Caco-2 (cell line): ENCODE measurements at regions not wholly inside any gene's neighbourhood (a gene's known extent, or its start where the extent isn't known, plus 50 kb on each side); places are given as distances from the start of the nearest gene placed in this dataset.

Source experiments
- BruUV-seq: library from RNA; stranded (reverse); fragments of 400-500 nt; replicated peaks from 2 replicates; lab custom pipeline; 2021; lab: Mats Ljungman, UMichigan
- CTCF ChIA-PET: fragments of 300-600 bp; sonication (Branson Sonifier 250); formaldehyde crosslinking; loops from one replicate; lab custom pipeline; 2022; ENCODE audit warnings: antibody characterized with exemption; lab: Charles Lee
- POLR2A ChIA-PET: fragments of 300-600 bp; sonication (Branson Sonifier 250); formaldehyde crosslinking; loops from one replicate; lab custom pipeline; 2022; ENCODE audit warnings: antibody characterized with exemption; lab: Charles Lee
- DNase-seq, 2 experiments: peaks; one replicate each; pipeline versions ENCODE4 v3.0.0 to v3.0.0-alpha.2; 2020 to 2022
- H3K27me3 ChIP-seq: replicated peaks from 2 replicates; pipeline ENCODE4 v1.6.0; 2011; ENCODE audit warnings: low read length; ENCODE audit not compliant: control insufficient read depth, insufficient read depth
- H3K36me3 ChIP-seq: 2 replicates; pipeline ENCODE4 v1.5.1; 2011; ENCODE audit warnings: low read length; ENCODE audit not compliant: control insufficient read depth, insufficient read depth
- H3K4me1 ChIP-seq: fragments of 250-450 bp; sonication (Bioruptor Pico); 2 replicates; pipeline ENCODE4 v1.5.1; 2020; ENCODE audit warnings: mild to moderate bottlenecking
- H3K4me3 ChIP-seq: 2 replicates; pipeline ENCODE4 v1.5.1; 2011; ENCODE audit warnings: low read depth, mild to moderate bottlenecking, control low read depth, low read length
- H3K9me3 ChIP-seq: fragments of 250-450 bp; sonication (Bioruptor Pico); 2 replicates; pipeline ENCODE4 v1.5.1; 2020; ENCODE audit warnings: mild to moderate bottlenecking, moderate library complexity
- H3K27ac Mint-ChIP-seq: one replicate; pipeline ENCODE4 v1.8.0; 2022; ENCODE audit warnings: mixed read lengths; ENCODE audit not compliant: unreplicated experiment
- H3K27me3 Mint-ChIP-seq: one replicate; pipeline ENCODE4 v1.8.0; 2022; ENCODE audit warnings: mixed read lengths; ENCODE audit not compliant: insufficient read depth, unreplicated experiment
- H3K36me3 Mint-ChIP-seq: one replicate; pipeline ENCODE4 v1.8.0; 2022; ENCODE audit warnings: mild to moderate bottlenecking, mixed read lengths; ENCODE audit not compliant: insufficient read depth, unreplicated experiment
- H3K4me1 Mint-ChIP-seq: one replicate; pipeline ENCODE4 v1.8.0; 2022; ENCODE audit warnings: low read depth, mixed read lengths; ENCODE audit not compliant: unreplicated experiment
- H3K4me3 Mint-ChIP-seq: one replicate; pipeline ENCODE4 v1.8.0; 2022; ENCODE audit warnings: mild to moderate bottlenecking, moderate library complexity, mixed read lengths; ENCODE audit not compliant: unreplicated experiment
- H3K9me3 Mint-ChIP-seq: one replicate; pipeline ENCODE4 v1.8.0; 2022; ENCODE audit warnings: mixed read lengths; ENCODE audit not compliant: unreplicated experiment
- intact Hi-C: fragments of 100-400 bp; cut with micrococcal nuclease; formaldehyde crosslinking; loops from one replicate; pipeline ENCODE4 v1.10.0; 2022; ENCODE audit not compliant: unreplicated experiment
- TF ChIP-seq, protein P1 (sequence below), 2 experiments: fragments of 200-600 bp in 1 of 2; IDR thresholded peaks; 1 replicate in 1 of 2; 2 replicates in 1 of 2; pipeline versions ENCODE4 v1.5.1 to v1.8.0; 2011 to 2022; ENCODE audit warnings: antibody characterized with exemption in 1 of 2, control low read depth in 1 of 2, inconsistent platforms in 1 of 2, low read depth in 1 of 2, low read length in 1 of 2, mild to moderate bottlenecking in 1 of 2, moderate library complexity in 1 of 2; ENCODE audit not compliant: insufficient read depth in 1 of 2, severe bottlenecking in 1 of 2, unreplicated experiment in 1 of 2

GRCh38 chr16:66035096-66035495 is 331.4 kb upstream of the CDH5 start:
- ChIA-PET POLR2A (no interaction called here), CTCF (no interaction called here)
- Histone ChIP-seq H3K36me3 (no peaks in the 10 kb centered on the region), H3K4me1 (no peaks in the 10 kb centered on the region), H3K27me3 (no peaks in the 10 kb centered on the region), H3K9me3 (no peaks in the 10 kb centered on the region), H3K4me3 (no peak overlapping the region)
- DNase-seq = no peak
- BruUV-seq = no TSS peak
- Mint-ChIP-seq H3K36me3 (no peaks in the 10 kb centered on the region), H3K27ac (no peak overlapping the region), H3K27me3 (peaks cover 14% of the 10 kb centered on the region), H3K4me3 (no peak overlapping the region), H3K9me3 (no peaks in the 10 kb centered on the region), H3K4me1 (no peaks in the 10 kb centered on the region)
- TF ChIP-seq, protein P1, sequence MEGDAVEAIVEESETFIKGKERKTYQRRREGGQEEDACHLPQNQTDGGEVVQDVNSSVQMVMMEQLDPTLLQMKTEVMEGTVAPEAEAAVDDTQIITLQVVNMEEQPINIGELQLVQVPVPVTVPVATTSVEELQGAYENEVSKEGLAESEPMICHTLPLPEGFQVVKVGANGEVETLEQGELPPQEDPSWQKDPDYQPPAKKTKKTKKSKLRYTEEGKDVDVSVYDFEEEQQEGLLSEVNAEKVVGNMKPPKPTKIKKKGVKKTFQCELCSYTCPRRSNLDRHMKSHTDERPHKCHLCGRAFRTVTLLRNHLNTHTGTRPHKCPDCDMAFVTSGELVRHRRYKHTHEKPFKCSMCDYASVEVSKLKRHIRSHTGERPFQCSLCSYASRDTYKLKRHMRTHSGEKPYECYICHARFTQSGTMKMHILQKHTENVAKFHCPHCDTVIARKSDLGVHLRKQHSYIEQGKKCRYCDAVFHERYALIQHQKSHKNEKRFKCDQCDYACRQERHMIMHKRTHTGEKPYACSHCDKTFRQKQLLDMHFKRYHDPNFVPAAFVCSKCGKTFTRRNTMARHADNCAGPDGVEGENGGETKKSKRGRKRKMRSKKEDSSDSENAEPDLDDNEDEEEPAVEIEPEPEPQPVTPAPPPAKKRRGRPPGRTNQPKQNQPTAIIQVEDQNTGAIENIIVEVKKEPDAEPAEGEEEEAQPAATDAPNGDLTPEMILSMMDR (IDR thresholded peaks at IDR 0.05; ENCODE audit: insufficient read depth in 1 of 2, low read depth in 1 of 2, low read length in 1 of 2, severe bottlenecking in 1 of 2, unreplicated experiment in 1 of 2) = no peak
- intact Hi-C loops = no loop called here

DNA sequence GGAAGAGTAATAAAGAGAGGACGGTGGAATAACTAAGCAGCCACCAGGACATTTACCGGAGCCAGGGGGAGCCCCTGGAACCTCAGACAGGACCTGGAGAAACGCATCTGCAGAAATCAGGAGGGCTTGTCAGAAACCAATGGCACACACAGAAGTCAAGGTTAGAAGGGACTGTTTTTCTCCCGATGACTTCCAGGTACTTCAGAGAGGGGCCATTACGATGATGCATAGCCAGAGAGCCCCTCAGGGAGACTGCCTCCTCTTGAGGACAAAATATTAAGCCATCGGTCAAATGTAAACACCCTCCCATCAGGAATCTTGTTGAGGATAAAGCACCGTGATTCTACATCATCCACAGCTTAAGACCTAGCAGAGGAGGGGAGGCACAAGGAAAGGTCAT is 333.6 kb upstream of the CDH5 start:
- Histone ChIP-seq H3K4me1 (no peaks in the 10 kb centered on the region), H3K27me3 (no peaks in the 10 kb centered on the region), H3K9me3 (no peaks in the 10 kb centered on the region), H3K36me3 (no peaks in the 10 kb centered on the region), H3K4me3 (no peak overlapping the region)
- Mint-ChIP-seq H3K36me3 (no peaks in the 10 kb centered on the region), H3K27me3 (peaks cover 13% of the 10 kb centered on the region), H3K4me3 (no peak overlapping the region), H3K27ac (no peak overlapping the region), H3K9me3 (no peaks in the 10 kb centered on the region), H3K4me1 (no peaks in the 10 kb centered on the region)
- intact Hi-C loops = no loop called here
- DNase-seq = no peak
- TF ChIP-seq, protein P1 (IDR thresholded peaks at IDR 0.05; ENCODE audit: insufficient read depth in 1 of 2, low read depth in 1 of 2, low read length in 1 of 2, severe bottlenecking in 1 of 2, unreplicated experiment in 1 of 2) = no peak
- BruUV-seq = no TSS peak
- CTCF ChIA-PET = no interaction called here
- POLR2A ChIA-PET = no interaction called here

GRCh38 chr16:66030036-66030435 is 336.5 kb upstream of the CDH5 start:
- POLR2A ChIA-PET = no interaction called here
- peaks cover 2% of the 10 kb centered on the region for H3K9me3 ChIP-seq
- no TSS peak for BruUV-seq
- no peak overlapping the region for H3K4me3 Mint-ChIP-seq
- H3K27me3 Mint-ChIP-seq = peaks cover 13% of the 10 kb centered on the region
- no peaks in the 10 kb centered on the region for H3K27me3 ChIP-seq
- peaks cover 11% of the 10 kb centered on the region for H3K9me3 Mint-ChIP-seq
- no peaks in the 10 kb centered on the region for H3K36me3 ChIP-seq
- no peak overlapping the region for H3K4me3 ChIP-seq
- intact Hi-C loops = no loop called here
- CTCF ChIA-PET = no interaction called here
- DNase-seq = no peak
- TF ChIP-seq, protein P1 (IDR thresholded peaks at IDR 0.05; ENCODE audit: insufficient read depth in 1 of 2, low read depth in 1 of 2, low read length in 1 of 2, severe bottlenecking in 1 of 2, unreplicated experiment in 1 of 2) = no peak
- no peaks in the 10 kb centered on the region for H3K36me3 Mint-ChIP-seq
- no peak overlapping the region for H3K27ac Mint-ChIP-seq
- no peaks in the 10 kb centered on the region for H3K4me1 ChIP-seq
- no peaks in the 10 kb centered on the region for H3K4me1 Mint-ChIP-seq
